Medulla oblongata (tissue), 1 donor: ENCODE measurements at regions not wholly inside any gene's neighbourhood (a gene's known extent, or its start where the extent isn't known, plus 50 kb on each side); places are given as distances from the start of the nearest gene placed in this dataset.

ENCODE experiments used
- DNase-seq: peaks from one replicate; pipeline ENCODE4 v3.0.0-alpha.2; 2015; ENCODE audit errors: extremely low spot score

- DNase-seq, result no peak
Measured at GRCh38 chr5:15209053-15209762, 290.8 kb upstream of the FBXL7 start.

DNA sequence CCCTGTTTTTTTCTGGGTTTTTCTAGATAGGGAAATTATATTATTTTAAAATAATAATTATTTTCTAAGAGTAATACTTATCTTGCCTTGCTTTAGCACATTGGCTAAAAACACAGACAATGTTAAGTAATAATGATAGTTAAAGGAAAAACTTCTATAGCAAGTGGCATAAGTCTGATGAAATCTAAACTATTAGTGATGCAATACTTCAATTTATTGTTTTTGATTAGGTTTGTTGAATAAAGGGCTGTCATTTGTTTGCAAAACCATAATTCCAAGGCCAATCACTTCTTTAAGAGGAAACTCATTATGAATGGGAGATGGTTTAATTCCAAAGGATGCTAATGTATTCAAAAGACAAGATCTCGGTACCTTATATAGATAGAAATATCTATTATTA is 293.8 kb upstream of the FBXL7 start:
- DNase-seq, result no peak

DNA sequence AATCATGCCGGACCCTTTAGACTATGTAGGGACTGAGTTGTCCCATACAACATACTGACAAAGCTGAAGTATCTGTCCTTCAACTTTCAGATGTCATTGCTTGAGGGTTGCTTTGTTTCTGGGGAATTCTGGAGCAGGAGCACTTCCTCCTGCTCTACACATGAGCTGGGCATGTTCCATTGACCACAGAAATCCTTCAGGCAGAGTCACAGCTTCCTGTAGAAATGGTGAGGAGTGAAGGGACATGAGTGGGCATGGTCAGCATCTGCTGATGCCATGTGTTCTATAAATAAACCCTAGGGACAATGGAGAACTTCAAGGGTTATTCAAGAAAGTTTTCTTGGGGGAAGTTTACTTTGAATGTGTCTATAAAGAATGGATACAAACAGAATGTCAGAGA is 296.6 kb upstream of the FBXL7 start:
- no peak for DNase-seq

- DNase-seq, result no peak
Measured at GRCh38 chr5:15191012-15191411, 309.0 kb upstream of the FBXL7 start.

DNA sequence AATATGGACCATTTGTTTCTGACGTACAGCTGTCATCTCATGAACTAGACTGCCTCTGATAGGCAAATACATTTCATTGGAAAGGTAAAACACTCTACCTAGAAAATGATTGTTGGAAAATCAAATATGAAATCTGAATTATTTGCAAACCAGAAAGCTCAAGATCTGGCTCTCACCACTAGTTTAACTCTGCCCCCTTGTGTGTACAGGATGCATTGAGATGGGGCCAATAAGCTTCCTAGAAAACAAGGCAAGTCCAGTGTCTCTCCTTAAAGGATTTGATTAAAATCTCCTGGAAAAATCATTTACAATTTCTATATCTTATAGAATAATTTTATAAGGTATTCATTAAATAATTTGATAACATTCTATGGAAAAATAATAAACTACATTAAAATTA is 311.9 kb upstream of the ANKH start:
- no peak for DNase-seq

GRCh38 chr5:15170173-15170572 is 298.6 kb upstream of the ANKH start:
- DNase-seq, result no peak

DNA sequence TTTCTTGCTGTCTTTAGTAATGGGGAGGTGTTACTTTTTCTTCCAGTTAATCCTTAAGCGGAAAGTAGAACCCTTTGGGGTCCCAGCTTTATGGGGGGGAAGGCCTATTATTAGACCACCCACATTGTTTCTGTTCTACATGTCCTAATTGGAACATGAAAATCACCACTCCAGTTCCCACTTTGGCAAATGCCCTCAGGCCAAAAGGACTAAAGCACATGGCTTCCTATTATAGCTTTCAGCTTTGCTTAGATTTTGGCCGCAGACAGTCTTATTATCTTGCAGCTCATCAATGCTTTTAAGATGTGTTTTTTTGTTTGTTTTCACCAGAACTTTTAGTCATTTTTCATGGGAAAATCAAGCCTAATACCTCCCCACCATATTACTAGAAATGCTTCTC is 296.8 kb upstream of the ANKH start:
- no peak for DNase-seq

DNA sequence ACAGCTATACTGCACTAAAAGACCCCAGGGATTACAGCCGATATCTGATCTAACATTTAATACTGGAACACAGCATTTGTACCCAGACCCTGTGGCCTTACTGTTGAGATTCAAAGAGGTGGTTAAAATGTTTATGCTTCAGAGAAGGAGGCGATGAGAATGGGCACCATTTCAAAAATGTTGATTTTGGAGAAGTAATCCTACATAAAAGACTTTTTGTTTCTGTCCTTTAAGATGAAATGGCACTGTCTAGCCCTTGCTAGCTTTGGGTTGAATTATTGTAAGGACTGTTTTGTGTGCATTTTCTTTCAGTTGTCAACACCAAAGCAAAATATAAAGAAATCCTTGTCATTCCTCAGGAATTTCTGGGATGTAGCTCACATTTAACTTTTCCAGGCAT is 288.5 kb upstream of the ANKH start:
- no peak for DNase-seq

DNA sequence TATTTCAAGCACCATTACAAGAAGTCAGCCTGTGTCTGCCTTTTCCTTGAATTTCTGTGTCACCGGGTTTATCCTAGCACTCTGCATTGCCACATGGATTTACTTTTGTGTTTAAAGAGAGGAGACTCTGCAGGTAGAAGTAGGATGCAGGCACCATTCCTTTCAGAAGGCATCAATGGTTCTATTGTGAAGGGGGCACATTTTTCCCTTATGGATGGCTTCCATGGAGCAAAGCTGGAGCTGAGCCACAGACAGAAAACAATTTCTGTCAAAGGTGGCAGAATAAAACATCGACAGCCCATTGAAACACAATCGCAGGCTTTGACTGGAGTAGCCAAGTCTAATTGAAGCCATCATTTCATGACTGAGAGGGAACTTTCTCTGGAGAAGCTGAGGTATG is 288.0 kb upstream of the ANKH start:
- DNase-seq, result no peak

GRCh38 chr5:15142458-15142857 is 270.9 kb upstream of the ANKH start:
- no peak for DNase-seq

- DNase-seq, result no peak
Measured at GRCh38 chr5:15137414-15137813, 265.8 kb upstream of the ANKH start.

DNA sequence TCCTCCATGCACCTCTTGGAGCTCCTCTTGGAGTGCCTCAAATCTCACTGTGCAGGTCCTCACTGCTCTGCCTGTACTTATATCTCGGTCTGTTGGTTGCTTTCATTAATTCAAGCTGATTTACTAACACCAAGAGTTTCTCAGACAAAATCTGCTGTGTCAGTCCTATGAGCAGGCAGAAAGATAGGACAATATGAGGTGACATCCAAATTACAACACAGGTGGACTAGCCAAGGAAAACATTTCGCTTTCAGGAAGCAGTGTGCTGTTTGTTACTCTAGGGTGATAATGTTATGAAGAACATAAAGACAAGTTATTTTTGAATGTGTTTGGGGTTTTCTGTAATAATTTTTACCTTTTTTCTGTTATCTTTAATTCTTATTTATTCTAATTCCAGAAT is 264.1 kb upstream of the ANKH start:
- DNase-seq, result no peak

- no peak for DNase-seq
Measured at GRCh38 chr5:15133456-15133965, 261.9 kb upstream of the ANKH start.

- DNase-seq, result no peak
Measured at GRCh38 chr5:15132816-15133405, 261.3 kb upstream of the ANKH start.

DNA sequence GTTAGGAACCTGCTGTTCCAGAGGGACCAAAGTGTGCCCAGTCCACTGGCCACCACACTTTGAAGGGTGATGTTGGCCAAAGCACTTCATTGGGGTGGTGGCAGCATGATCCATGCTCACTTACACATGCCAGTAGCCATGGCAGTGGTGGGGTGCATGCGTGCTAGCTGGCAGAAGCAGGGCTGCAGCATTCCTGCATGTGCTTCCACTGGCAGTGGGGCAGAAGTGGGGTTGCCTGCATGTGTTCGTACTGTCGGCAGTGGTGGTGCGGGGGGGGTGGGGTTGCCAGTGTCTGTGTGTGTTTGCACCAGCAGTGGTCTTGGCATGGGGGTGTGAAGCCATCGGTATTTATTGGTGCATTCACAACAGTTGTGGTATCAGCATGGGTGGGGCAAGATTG is 260.3 kb upstream of the ANKH start:
- no peak for DNase-seq

DNA sequence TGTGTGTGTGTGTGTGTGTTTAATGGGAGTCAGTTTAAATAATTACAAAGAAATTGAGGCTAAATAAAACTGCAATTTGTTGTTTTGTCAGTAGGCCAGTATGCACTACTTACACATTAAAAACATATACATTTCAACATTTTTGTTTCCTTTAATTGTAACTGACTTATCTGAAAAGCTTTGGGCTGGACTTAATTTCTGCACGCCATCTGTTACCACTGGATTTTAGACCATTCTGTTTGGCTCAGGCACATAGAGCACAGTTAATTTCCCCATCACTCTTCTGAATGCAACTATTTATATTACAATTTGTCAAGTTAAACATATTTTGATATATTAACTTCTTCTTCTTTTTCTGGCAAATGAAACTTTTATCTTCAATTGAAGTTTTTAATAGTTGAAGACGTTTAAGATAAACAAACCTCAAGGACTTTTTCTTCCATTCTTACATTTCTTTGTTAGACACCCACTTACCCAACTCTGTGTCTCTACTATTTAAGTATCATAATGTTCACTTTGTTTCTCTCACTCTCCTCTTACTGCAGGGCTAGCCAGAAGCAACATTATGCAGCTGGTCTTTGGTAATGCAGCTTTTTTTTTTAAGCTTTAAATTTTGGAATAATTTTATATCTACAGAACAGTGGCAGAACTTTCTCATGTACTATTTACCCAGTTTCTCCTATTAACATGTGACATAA is 253.4 kb upstream of the ANKH start:
- DNase-seq, result no peak

- DNase-seq, result no peak
Measured at GRCh38 chr5:15124461-15124860, 252.9 kb upstream of the ANKH start.

DNA sequence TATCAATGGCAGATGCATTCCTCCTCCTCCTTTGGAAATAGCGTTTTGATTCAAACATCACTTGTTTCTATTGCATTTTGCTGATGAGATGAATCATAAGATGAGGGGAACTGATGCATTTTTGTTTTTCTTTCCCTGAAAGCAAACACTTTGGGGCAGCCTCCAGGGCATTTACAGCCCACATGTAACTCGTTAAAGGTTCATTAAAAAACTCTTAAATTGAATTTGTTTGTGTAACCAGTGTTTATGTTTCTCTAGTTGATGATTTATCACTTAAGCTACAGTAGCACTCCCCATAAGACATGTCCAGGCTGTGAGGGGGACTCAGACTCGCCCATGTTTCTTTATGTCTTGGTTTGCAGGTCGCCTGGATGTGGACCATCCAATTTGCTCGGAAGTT is 246.1 kb upstream of the ANKH start:
- DNase-seq, result no peak

DNA sequence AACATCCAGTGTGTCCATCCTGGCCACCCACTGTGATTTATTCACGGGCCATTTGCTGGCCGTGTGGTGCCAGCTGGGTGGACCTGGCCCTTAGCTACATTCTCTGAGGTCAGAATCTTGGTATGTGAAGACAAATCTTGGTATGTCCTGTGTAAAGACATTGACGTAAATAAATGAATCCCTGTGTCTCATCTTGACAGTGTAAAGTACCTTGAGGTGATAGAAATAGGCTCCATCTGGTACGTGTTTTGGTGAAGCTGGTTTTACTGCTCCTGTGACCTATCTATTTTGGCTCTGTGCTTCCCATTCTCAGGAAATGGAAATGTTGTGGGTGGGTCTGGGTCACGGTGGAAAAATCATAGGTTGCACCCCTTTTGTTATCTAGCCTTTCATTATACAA is 245.4 kb upstream of the ANKH start:
- no peak for DNase-seq

- no peak for DNase-seq
Measured at GRCh38 chr5:15106530-15107283, 235.1 kb upstream of the ANKH start.

DNA sequence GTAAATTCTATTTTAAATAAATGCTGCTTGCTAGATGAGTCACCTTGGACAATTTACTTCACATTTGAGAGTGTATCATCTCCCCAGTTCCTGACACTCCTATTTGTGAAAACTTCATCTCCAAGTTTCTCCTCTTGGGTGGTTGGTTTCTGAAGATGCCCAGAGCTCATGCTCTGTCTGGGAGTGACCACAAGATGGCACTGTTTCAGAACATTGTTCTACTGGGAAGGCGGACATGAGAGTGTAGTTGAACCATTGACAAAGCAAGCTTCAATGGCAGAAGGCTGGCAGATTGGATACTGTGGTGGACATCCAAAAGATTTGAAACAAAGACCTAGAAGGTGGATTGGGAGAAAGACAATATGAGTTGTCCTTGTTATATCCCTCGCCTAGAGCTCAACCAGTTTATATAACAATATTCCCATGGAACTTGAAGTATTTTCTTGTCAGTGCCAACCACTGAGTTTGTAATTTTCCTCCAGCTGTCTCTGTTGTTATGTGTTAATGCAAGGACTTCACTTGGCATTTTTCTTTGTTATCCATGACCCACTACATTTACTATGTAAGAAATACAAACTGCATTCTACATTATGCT is 234.3 kb upstream of the ANKH start:
- peak; percentile 78 for DNase-seq

GRCh38 chr5:15103864-15104263 is 232.3 kb upstream of the ANKH start:
- no peak for DNase-seq
